Glomerular visceral epithelial cell (primary cell): ENCODE measurements at regions not wholly inside any gene's neighbourhood (a gene's known extent, or its start where the extent isn't known, plus 50 kb on each side); places are given as distances from the start of the nearest gene placed in this dataset.

Experiments used
- DNase-seq: peaks from one replicate; pipeline ENCODE4 v3.0.0-alpha.2; 2016; ENCODE audit errors: extremely low spot score

GRCh38 chr9:107759823-107760166 is 270.2 kb upstream of the KLF4 start:
- no peak for DNase-seq

- DNase-seq = no peak
Measured at GRCh38 chr9:107759009-107759822, 269.6 kb upstream of the KLF4 start.

GRCh38 chr9:107756091-107756490 is 266.5 kb upstream of the KLF4 start:
- no peak for DNase-seq

- DNase-seq = peak; percentile 82
Measured at GRCh38 chr9:107755246-107755645, 265.7 kb upstream of the KLF4 start.

- DNase-seq = peak; percentile 62
Measured at GRCh38 chr9:107751567-107752210, 262.1 kb upstream of the KLF4 start.

- peak; percentile 95 for DNase-seq
Measured at GRCh38 chr9:107750741-107751566, 261.4 kb upstream of the KLF4 start.

- peak; percentile 68 for DNase-seq
Measured at GRCh38 chr9:107749787-107750444, 260.3 kb upstream of the KLF4 start.

- DNase-seq = no peak
Measured at GRCh38 chr9:107744873-107745272, 255.3 kb upstream of the KLF4 start.

- no peak for DNase-seq
Measured at GRCh38 chr9:107742531-107743309, 253.2 kb upstream of the KLF4 start.

- no peak for DNase-seq
Measured at GRCh38 chr9:107740088-107740980, 250.8 kb upstream of the KLF4 start.

GRCh38 chr9:107739601-107740082 is 250.1 kb upstream of the KLF4 start:
- DNase-seq = no peak

- no peak for DNase-seq
Measured at GRCh38 chr9:107738789-107739188, 249.2 kb upstream of the KLF4 start.

- no peak for DNase-seq
Measured at GRCh38 chr9:107737987-107738743, 248.6 kb upstream of the KLF4 start.

GRCh38 chr9:107737610-107737986 is 248.0 kb upstream of the KLF4 start:
- no peak for DNase-seq

GRCh38 chr9:107735821-107736220 is 246.3 kb upstream of the KLF4 start:
- DNase-seq = peak; percentile 20

- no peak for DNase-seq
Measured at GRCh38 chr9:107734256-107735013, 244.9 kb upstream of the KLF4 start.

GRCh38 chr9:107733523-107733894 is 243.9 kb upstream of the KLF4 start:
- peak; percentile 21 for DNase-seq

- peak; percentile 79 for DNase-seq
Measured at GRCh38 chr9:107732781-107733522, 243.4 kb upstream of the KLF4 start.
